ENCODE measurements at regions not wholly inside any gene's neighbourhood (a gene's known extent, or its start where the extent isn't known, plus 50 kb on each side); places are given as distances from the start of the nearest gene placed in this dataset.

GRCh38 chr11:41997844-41998401, 538.5 kb upstream of the LRRC4C start:
- Histone ChIP-seq H3F3A (ENCODE audit: insufficient read depth, low read length, poor library complexity, severe bottlenecking) (no peaks in the 10 kb centered on the region), H4K20me1 (ENCODE audit: insufficient read depth) (no peaks in the 10 kb centered on the region), H3K79me2 (replicated peaks; ENCODE audit: insufficient read depth, low read length) (no peaks in the 10 kb centered on the region), H3K9me2 (ENCODE audit: insufficient read depth, low read length) (no peaks in the 10 kb centered on the region), H3K9ac (ENCODE audit: low read length) (no peak overlapping the region), H3K9me3 (ENCODE audit: low read length) (no peaks in the 10 kb centered on the region), H3K27ac (ENCODE audit: low read length) (no peak overlapping the region), H2AFZ (ENCODE audit: low read depth, low read length) (no peak overlapping the region), H3K4me3 (ENCODE audit: low read length) (no peak overlapping the region), H3K36me3 (ENCODE audit: insufficient read depth, low read length) (no peaks in the 10 kb centered on the region), H3K27me3 (ENCODE audit: insufficient read depth, low read depth, low read length) (no peaks in the 10 kb centered on the region), H3K4me2 (ENCODE audit: low read length) (peak overlapping the region; percentile 35)
- TF ChIP-seq RAD21 (conservative IDR thresholded peaks at IDR 0.05): no peak
- peak; percentile 70 for TF ChIP-seq POLR2AphosphoS5 (IDR thresholded peaks at IDR 0.05)
- peak; percentile 73 for TF ChIP-seq EP300 (conservative IDR thresholded peaks at IDR 0.05; ENCODE audit: poor library complexity, severe bottlenecking)

GRCh38 chr11:41999066-41999465, 539.6 kb upstream of the LRRC4C start:
- H3K79me2 ChIP-seq (replicated peaks; ENCODE audit: insufficient read depth, low read length): no peaks in the 10 kb centered on the region
- H3K27ac ChIP-seq (ENCODE audit: low read length): no peak overlapping the region
- H3K27me3 ChIP-seq (ENCODE audit: insufficient read depth, low read depth, low read length): no peaks in the 10 kb centered on the region
- H3K4me3 ChIP-seq (ENCODE audit: low read length): no peak overlapping the region
- H3K9me3 ChIP-seq (ENCODE audit: low read length): no peaks in the 10 kb centered on the region
- no peak overlapping the region for H3K9ac ChIP-seq (ENCODE audit: low read length)
- H3K9me2 ChIP-seq (ENCODE audit: insufficient read depth, low read length): no peaks in the 10 kb centered on the region
- no peak for TF ChIP-seq EP300 (conservative IDR thresholded peaks at IDR 0.05; ENCODE audit: poor library complexity, severe bottlenecking)
- TF ChIP-seq MXI1 (conservative IDR thresholded peaks at IDR 0.05; ENCODE audit: poor library complexity, severe bottlenecking): no peak
- no peak for TF ChIP-seq CTCF (IDR thresholded peaks at IDR 0.05; ENCODE audit: poor library complexity, severe bottlenecking)
- no peak for TF ChIP-seq REST (IDR thresholded peaks at IDR 0.05; ENCODE audit: borderline replicate concordance)
- no peak overlapping the region for H2AFZ ChIP-seq (ENCODE audit: low read depth, low read length)
- no peaks in the 10 kb centered on the region for H3F3A ChIP-seq (ENCODE audit: insufficient read depth, low read length, poor library complexity, severe bottlenecking)
- H3K36me3 ChIP-seq (ENCODE audit: insufficient read depth, low read length): no peaks in the 10 kb centered on the region
- no peaks in the 10 kb centered on the region for H4K20me1 ChIP-seq (ENCODE audit: insufficient read depth)
- no peak overlapping the region for H3K4me2 ChIP-seq (ENCODE audit: low read length)

GRCh38 chr11:42003801-42004200, 544.3 kb upstream of the LRRC4C start:
- Histone ChIP-seq H3K79me2 (replicated peaks; ENCODE audit: insufficient read depth, low read length) (no peaks in the 10 kb centered on the region), H3K27me3 (ENCODE audit: insufficient read depth, low read depth, low read length) (no peaks in the 10 kb centered on the region), H3K4me3 (ENCODE audit: low read length) (no peak overlapping the region), H4K20me1 (ENCODE audit: insufficient read depth) (no peaks in the 10 kb centered on the region), H3K9me2 (ENCODE audit: insufficient read depth, low read length) (no peaks in the 10 kb centered on the region), H3K9ac (ENCODE audit: low read length) (no peak overlapping the region), H3K27ac (ENCODE audit: low read length) (no peak overlapping the region), H3K9me3 (ENCODE audit: low read length) (no peaks in the 10 kb centered on the region), H3F3A (ENCODE audit: insufficient read depth, low read length, poor library complexity, severe bottlenecking) (no peaks in the 10 kb centered on the region), H3K36me3 (ENCODE audit: insufficient read depth, low read length) (no peaks in the 10 kb centered on the region), H3K4me2 (ENCODE audit: low read length) (no peak overlapping the region), H2AFZ (ENCODE audit: low read depth, low read length) (no peak overlapping the region)
- no peak for TF ChIP-seq CTCF (IDR thresholded peaks at IDR 0.05; ENCODE audit: poor library complexity, severe bottlenecking)
- TF ChIP-seq EZH2 (IDR thresholded peaks at IDR 0.05; ENCODE audit: borderline replicate concordance, insufficient read depth, low read length, poor library complexity, severe bottlenecking): no peak
- TF ChIP-seq POLR2AphosphoS5 (IDR thresholded peaks at IDR 0.05): no peak
- no peak for TF ChIP-seq RAD21 (conservative IDR thresholded peaks at IDR 0.05)
- no peak for TF ChIP-seq MXI1 (conservative IDR thresholded peaks at IDR 0.05; ENCODE audit: poor library complexity, severe bottlenecking)
- no peak for TF ChIP-seq SMC3 (conservative IDR thresholded peaks at IDR 0.05; ENCODE audit: poor library complexity)
